Endodermal cell (in vitro differentiated cells): ENCODE measurements at regions not wholly inside any gene's neighbourhood (a gene's known extent, or its start where the extent isn't known, plus 50 kb on each side); places are given as distances from the start of the nearest gene placed in this dataset.

Experiments
- DNase-seq: peaks from one replicate; pipeline ENCODE4 v3.0.0-alpha.2; 2017
- H3K27ac ChIP-seq: 2 replicates; pipeline ENCODE4 v1.5.1; 2013; ENCODE audit warnings: mild to moderate bottlenecking, low read depth, low read length, moderate library complexity
- H3K27me3 ChIP-seq: 2 replicates; pipeline ENCODE4 v1.6.1; 2013; ENCODE audit warnings: mild to moderate bottlenecking, low read length, moderate library complexity; ENCODE audit not compliant: insufficient read depth, control insufficient read depth, poor library complexity, severe bottlenecking
- H3K36me3 ChIP-seq: 2 replicates; pipeline ENCODE4 v1.7.0; 2013; ENCODE audit warnings: mild to moderate bottlenecking, low read length, moderate library complexity; ENCODE audit not compliant: control insufficient read depth, insufficient read depth
- H3K4me1 ChIP-seq: one replicate; pipeline ENCODE4 v1.7.0; 2013; ENCODE audit warnings: low read length; ENCODE audit not compliant: control insufficient read depth, insufficient read depth
- H3K4me3 ChIP-seq: 2 replicates; pipeline ENCODE4 v1.5.1; 2013; ENCODE audit warnings: mild to moderate bottlenecking, low read length, moderate library complexity
- H3K9ac ChIP-seq: 2 replicates; pipeline ENCODE4 v1.6.1; 2013; ENCODE audit warnings: mild to moderate bottlenecking, low read length, moderate library complexity; ENCODE audit not compliant: poor library complexity, severe bottlenecking; ENCODE audit errors: extremely low read depth
- H3K9me3 ChIP-seq: 2 replicates; pipeline ENCODE4 v1.6.1; 2013; ENCODE audit warnings: mild to moderate bottlenecking, low read length, moderate library complexity; ENCODE audit not compliant: control insufficient read depth
- H3K27ac Mint-ChIP-seq: 2 replicates; pipeline ENCODE4 v1.8.0; 2020; ENCODE audit warnings: mixed read lengths
- H3K27me3 Mint-ChIP-seq: 2 replicates; pipeline ENCODE4 v1.8.0; 2021; ENCODE audit warnings: mild to moderate bottlenecking, mixed read lengths; ENCODE audit not compliant: insufficient read depth
- H3K36me3 Mint-ChIP-seq: 2 replicates; pipeline ENCODE4 v1.8.0; 2020; ENCODE audit warnings: low read depth, mixed read lengths
- H3K4me1 Mint-ChIP-seq: 2 replicates; pipeline ENCODE4 v1.8.0; 2020; ENCODE audit warnings: mixed read lengths
- H3K4me3 Mint-ChIP-seq: 2 replicates; pipeline ENCODE4 v1.8.0; 2020; ENCODE audit warnings: mild to moderate bottlenecking, moderate library complexity, mixed read lengths
- H3K9me3 Mint-ChIP-seq: 2 replicates; pipeline ENCODE4 v1.8.0; 2020; ENCODE audit warnings: mild to moderate bottlenecking, mixed read lengths
- WGBS, 2 experiments: methylation state at CpG; one replicate each; pipeline versions ENCODE4 v1.1.5 to v1.1.7; 2013; ENCODE audit warnings: missing lambda C conversion rate in 2 of 2, mixed read lengths in 1 of 2; ENCODE audit not compliant: insufficient coverage in 1 of 2, insufficient read length in 1 of 2; 5-methylcytosine and 5-hydroxymethylcytosine counted together
- TF ChIP-seq, protein P1 (sequence below): fragments of 200-600 bp; sonication (generic); conservative IDR thresholded peaks from 2 replicates; pipeline ENCODE4 v1.5.0; 2021; ENCODE audit warnings: antibody characterized with exemption, mild to moderate bottlenecking

DNA sequence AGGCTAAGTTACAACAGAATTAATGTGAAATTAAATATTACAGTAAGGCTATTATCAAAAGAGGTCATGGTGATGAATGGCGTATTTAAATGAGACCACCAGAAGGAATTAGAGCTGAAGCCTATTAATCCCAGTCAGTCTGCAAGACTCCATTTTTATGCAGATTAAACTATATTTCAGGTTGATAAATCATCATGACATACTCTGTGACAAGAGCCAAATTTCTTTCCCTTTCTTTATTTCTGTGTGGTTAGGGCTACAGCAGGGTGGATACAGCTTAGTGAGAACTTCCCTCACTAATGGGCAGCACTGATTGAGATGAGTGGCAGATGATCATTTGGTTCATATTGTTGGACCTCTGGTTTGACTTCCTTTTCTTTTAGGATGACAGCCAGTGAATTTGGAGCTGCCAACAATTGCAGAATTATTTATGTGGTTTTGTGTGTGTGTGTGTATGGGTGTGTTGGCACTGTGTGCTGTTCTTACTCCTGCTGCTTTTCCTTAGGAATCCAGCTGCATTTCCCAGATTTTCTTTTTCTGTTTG, 481.3 kb downstream of the PIK3C3 start:
- no peaks in the 10 kb centered on the region for H3K27me3 Mint-ChIP-seq
- H3K4me3 Mint-ChIP-seq = no peak overlapping the region
- H3K9me3 ChIP-seq = no peaks in the 10 kb centered on the region
- H3K27me3 ChIP-seq = no peaks in the 10 kb centered on the region
- 88 to 100% methylated on average over 1 of the region's 1 CpG for WGBS, 2 experiments
- TF ChIP-seq, protein P1, sequence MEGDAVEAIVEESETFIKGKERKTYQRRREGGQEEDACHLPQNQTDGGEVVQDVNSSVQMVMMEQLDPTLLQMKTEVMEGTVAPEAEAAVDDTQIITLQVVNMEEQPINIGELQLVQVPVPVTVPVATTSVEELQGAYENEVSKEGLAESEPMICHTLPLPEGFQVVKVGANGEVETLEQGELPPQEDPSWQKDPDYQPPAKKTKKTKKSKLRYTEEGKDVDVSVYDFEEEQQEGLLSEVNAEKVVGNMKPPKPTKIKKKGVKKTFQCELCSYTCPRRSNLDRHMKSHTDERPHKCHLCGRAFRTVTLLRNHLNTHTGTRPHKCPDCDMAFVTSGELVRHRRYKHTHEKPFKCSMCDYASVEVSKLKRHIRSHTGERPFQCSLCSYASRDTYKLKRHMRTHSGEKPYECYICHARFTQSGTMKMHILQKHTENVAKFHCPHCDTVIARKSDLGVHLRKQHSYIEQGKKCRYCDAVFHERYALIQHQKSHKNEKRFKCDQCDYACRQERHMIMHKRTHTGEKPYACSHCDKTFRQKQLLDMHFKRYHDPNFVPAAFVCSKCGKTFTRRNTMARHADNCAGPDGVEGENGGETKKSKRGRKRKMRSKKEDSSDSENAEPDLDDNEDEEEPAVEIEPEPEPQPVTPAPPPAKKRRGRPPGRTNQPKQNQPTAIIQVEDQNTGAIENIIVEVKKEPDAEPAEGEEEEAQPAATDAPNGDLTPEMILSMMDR = no peak
- H3K4me3 ChIP-seq = no peak overlapping the region
- no peak overlapping the region for H3K27ac ChIP-seq
- no peak overlapping the region for H3K27ac Mint-ChIP-seq
- H3K9ac ChIP-seq = no peak overlapping the region
- DNase-seq = no peak
- H3K9me3 Mint-ChIP-seq = peaks cover 11% of the 10 kb centered on the region
- H3K4me1 Mint-ChIP-seq = no peaks in the 10 kb centered on the region
- no peaks in the 10 kb centered on the region for H3K36me3 Mint-ChIP-seq
- H3K36me3 ChIP-seq = no peaks in the 10 kb centered on the region
- H3K4me1 ChIP-seq = no peaks in the 10 kb centered on the region

DNA sequence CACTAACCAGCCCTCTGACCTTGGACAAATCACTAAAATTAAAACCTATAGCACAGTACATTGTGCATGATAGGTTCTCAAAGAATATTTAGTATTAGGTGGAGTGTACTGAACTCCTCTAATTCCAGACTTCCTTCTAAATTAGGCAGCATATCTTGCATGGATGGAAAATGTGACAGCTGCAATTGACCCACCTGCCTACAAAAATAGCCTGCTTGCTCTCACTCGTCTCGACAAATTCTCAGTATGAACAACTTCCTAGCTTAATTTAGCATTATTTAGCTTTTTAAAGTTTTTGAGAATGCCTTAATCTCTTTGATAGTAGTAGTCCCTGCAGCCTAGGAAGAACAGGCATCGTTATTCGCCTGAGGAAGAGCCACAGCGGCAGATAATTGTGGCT, 482.0 kb downstream of the PIK3C3 start:
- no peaks in the 10 kb centered on the region for H3K36me3 ChIP-seq
- no peak for DNase-seq
- H3K9me3 ChIP-seq = no peaks in the 10 kb centered on the region
- Mint-ChIP-seq H3K27me3 (no peaks in the 10 kb centered on the region), H3K27ac (no peak overlapping the region), H3K4me1 (no peaks in the 10 kb centered on the region), H3K4me3 (no peak overlapping the region), H3K9me3 (peaks cover 11% of the 10 kb centered on the region), H3K36me3 (no peaks in the 10 kb centered on the region)
- TF ChIP-seq, protein P1 = no peak
- no peak overlapping the region for H3K27ac ChIP-seq
- WGBS, 2 experiments = 95 to 100% methylated on average over 4 to 5 of the region's 5 CpGs
- H3K9ac ChIP-seq = no peak overlapping the region
- no peaks in the 10 kb centered on the region for H3K4me1 ChIP-seq
- H3K27me3 ChIP-seq = no peaks in the 10 kb centered on the region
- no peak overlapping the region for H3K4me3 ChIP-seq

DNA sequence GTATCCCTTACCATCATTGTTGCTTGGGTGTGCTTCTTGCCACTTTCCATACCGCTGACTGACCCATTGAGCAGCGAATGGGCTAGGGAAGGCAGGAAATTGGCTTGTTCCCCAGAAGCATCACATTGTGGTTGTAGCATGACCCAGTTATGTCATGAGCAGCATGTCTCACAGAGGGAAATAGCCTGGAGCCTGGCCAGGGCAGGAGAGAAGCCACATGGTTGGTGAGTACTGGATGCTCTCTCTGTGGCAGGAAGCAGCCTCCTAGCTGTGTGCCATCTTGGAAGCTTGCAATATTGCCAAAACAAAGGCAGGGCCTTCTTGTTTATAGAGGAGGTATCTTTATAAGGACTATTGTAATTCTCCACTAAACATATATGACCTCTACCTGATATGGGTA, 482.6 kb downstream of the PIK3C3 start:
- Histone ChIP-seq H3K9ac (no peak overlapping the region), H3K36me3 (no peaks in the 10 kb centered on the region), H3K4me1 (no peaks in the 10 kb centered on the region), H3K9me3 (no peaks in the 10 kb centered on the region), H3K4me3 (no peak overlapping the region), H3K27ac (no peak overlapping the region), H3K27me3 (no peaks in the 10 kb centered on the region)
- WGBS, 2 experiments = 94 to 100% methylated on average over 2 of the region's 2 CpGs
- DNase-seq = no peak
- TF ChIP-seq, protein P1 = no peak
- no peak overlapping the region for H3K4me3 Mint-ChIP-seq
- H3K36me3 Mint-ChIP-seq = no peaks in the 10 kb centered on the region
- H3K27ac Mint-ChIP-seq = no peak overlapping the region
- H3K27me3 Mint-ChIP-seq = no peaks in the 10 kb centered on the region
- H3K9me3 Mint-ChIP-seq = peaks cover 11% of the 10 kb centered on the region
- no peaks in the 10 kb centered on the region for H3K4me1 Mint-ChIP-seq
